ENCODE measurements at regions not wholly inside any gene's neighbourhood (a gene's known extent, or its start where the extent isn't known, plus 50 kb on each side); places are given as distances from the start of the nearest gene placed in this dataset.

- DNase-seq = no peak
Observed at GRCh38 chr20:60810561-60810960, 441.5 kb upstream of the CDH4 start.

GRCh38 chr20:60812561-60812960, 439.5 kb upstream of the CDH4 start:
- no peak for DNase-seq

GRCh38 chr20:60813066-60813465, 439.0 kb upstream of the CDH4 start:
- DNase-seq = no peak

- DNase-seq = no peak
Observed at GRCh38 chr20:60815656-60816055, 436.4 kb upstream of the CDH4 start.

- no peak for DNase-seq
Observed at GRCh38 chr20:60816901-60817300, 435.2 kb upstream of the CDH4 start.

- DNase-seq = no peak
Observed at GRCh38 chr20:60817891-60818290, 434.2 kb upstream of the CDH4 start.

GRCh38 chr20:60819511-60819910, 432.6 kb upstream of the CDH4 start:
- DNase-seq = no peak

GRCh38 chr20:60820149-60820548, 431.9 kb upstream of the CDH4 start:
- no peak for DNase-seq

- DNase-seq = no peak
Observed at GRCh38 chr20:60820918-60821317, 431.1 kb upstream of the CDH4 start.

GRCh38 chr20:60822699-60823607, 429.1 kb upstream of the CDH4 start:
- no peak for DNase-seq

GRCh38 chr20:60835876-60836275, 416.2 kb upstream of the CDH4 start:
- no peak for DNase-seq

- DNase-seq = no peak
Observed at GRCh38 chr20:60837173-60837770, 414.8 kb upstream of the CDH4 start.

- no peak for DNase-seq
Observed at GRCh38 chr20:60838297-60838696, 413.8 kb upstream of the CDH4 start.

- DNase-seq = no peak
Observed at GRCh38 chr20:60840971-60841370, 411.1 kb upstream of the CDH4 start.

GRCh38 chr20:60845146-60845545, 406.9 kb upstream of the CDH4 start:
- no peak for DNase-seq

- no peak for DNase-seq
Observed at GRCh38 chr20:60851826-60852704, 400.0 kb upstream of the CDH4 start.

- no peak for DNase-seq
Observed at GRCh38 chr20:60857708-60858107, 394.4 kb upstream of the CDH4 start.

- DNase-seq = no peak
Observed at GRCh38 chr20:60862601-60863000, 389.5 kb upstream of the CDH4 start.

GRCh38 chr20:60863548-60863947, 388.5 kb upstream of the CDH4 start:
- DNase-seq = no peak

- no peak for DNase-seq
Observed at GRCh38 chr20:60867589-60867988, 384.5 kb upstream of the CDH4 start.

- no peak for DNase-seq
Observed at GRCh38 chr20:60868316-60868891, 383.7 kb upstream of the CDH4 start.

- no peak for DNase-seq
Observed at GRCh38 chr20:60869087-60869486, 383.0 kb upstream of the CDH4 start.

GRCh38 chr20:60869625-60870024, 382.4 kb upstream of the CDH4 start:
- no peak for DNase-seq

Measured in effector CD4-positive, alpha-beta T cell (primary cell).